ENCODE measurements at regions not wholly inside any gene's neighbourhood (a gene's known extent, or its start where the extent isn't known, plus 50 kb on each side); places are given as distances from the start of the nearest gene placed in this dataset.
"Not testable (repeated sequence)": the region's sequence is repeated elsewhere in the genome, so short reads cannot be mapped to it uniquely, and the experiment has no call there.

DNA sequence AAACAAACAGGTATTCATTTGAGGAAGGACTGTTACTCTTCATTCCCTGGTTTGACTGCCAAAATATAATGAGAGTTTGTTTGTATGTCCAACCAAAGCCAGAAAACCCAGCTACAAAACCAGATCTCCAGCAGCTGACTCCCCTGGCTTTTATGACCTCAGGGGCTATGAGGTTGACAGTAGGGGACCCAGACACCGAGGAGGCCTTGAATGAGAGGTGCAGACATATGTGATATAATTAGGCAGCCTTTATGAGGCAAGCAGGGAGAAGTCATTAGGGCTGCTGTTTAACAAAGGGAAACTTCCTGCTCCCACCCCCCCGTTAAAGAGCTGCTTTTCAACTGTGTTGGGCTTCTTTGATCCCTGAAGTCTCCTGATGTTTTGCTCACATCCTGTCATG is 236.7 kb downstream of the SLC4A3 start:
- Histone ChIP-seq H3K9ac (no peak overlapping the region), H3K27me3 (no peaks in the 10 kb centered on the region), H4K20me1 (no peaks in the 10 kb centered on the region), H3K4me3 (no peak overlapping the region), H3K36me3 (no peaks in the 10 kb centered on the region), H3K4me2 (peak overlapping the region in 7 of 11 experiments; percentile 3 to 65 (median 58); a peak in 10 of 22 replicates), H3K4me1 (peaks cover 0 to 27% (median 14%) of the 10 kb centered on the region in 10 experiments; a peak in 12 of 20 replicates), H3K9me3 (replicated peaks in 1 of 11) (peaks cover 5 to 30% (median 13%) of the 10 kb centered on the region in 11 experiments; a peak in 19 of 22 replicates), H3K27ac (no peak overlapping the region)
- no peak for TF ChIP-seq Cebpa-rat (IDR thresholded peaks at IDR 0.05)

DNA sequence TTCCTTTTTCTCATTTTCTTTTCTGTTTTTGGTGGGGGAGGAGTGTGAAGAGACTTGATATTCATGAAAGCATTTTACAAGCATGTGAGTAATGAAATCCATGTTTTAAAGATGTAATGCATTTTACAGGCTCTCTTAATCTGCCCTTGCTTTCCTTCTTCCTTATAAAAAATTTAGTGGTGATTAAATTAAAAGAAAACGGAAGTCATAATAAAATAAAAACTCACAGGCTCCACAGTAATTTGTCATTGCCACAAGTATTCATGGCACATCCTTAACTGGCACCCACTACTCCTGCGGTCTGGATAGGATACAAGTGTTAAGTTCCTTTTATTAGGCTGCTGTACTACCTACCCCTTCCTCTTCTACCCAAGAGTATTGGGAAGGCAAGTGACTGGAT is 241.2 kb downstream of the SLC4A3 start:
- Histone ChIP-seq H4K20me1 (no peaks in the 10 kb centered on the region), H3K36me3 (no peaks in the 10 kb centered on the region), H3K4me3 (no peak overlapping the region), H3K9ac (no peak overlapping the region), H3K27me3 (no peaks in the 10 kb centered on the region), H3K27ac (no peak overlapping the region), H3K9me3 (replicated peaks in 1 of 11) (peaks cover 13 to 38% (median 21%) of the 10 kb centered on the region in 11 experiments; a peak in 20 of 22 replicates), H3K4me2 (no peak overlapping the region), H3K4me1 (peaks cover 0 to 16% (median 5%) of the 10 kb centered on the region in 10 experiments; a peak in 11 of 20 replicates)
- TF ChIP-seq Cebpa-rat (IDR thresholded peaks at IDR 0.05), result no peak

DNA sequence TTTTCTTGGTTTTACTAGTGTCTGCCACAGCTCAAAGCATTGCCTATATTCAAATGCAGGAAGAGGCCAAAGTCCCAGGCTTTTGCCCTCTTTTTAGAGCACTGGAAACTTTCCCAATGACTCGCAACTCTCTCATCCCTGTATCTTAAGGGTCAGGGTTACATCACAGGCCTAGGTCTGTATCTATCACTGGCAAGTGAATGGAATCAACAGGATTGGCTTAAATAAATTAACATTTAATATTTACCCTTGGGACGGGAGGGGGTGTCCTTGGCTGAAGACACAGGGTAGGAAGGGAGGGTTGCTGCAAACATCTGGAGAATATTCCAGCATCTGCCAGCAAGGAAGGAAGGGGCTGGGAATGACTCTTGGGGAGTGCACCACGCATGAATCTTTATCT is 242.6 kb downstream of the SLC4A3 start:
- H3K27ac ChIP-seq, result no peak overlapping the region
- peaks cover 13 to 40% (median 19%) of the 10 kb centered on the region in 11 experiments; a peak in 20 of 22 replicates for H3K9me3 ChIP-seq (replicated peaks in 1 of 11)
- peaks cover 0 to 2% (median 0%) of the 10 kb centered on the region in 10 experiments; a peak in 2 of 20 replicates for H3K4me1 ChIP-seq
- H4K20me1 ChIP-seq, result no peaks in the 10 kb centered on the region
- no peaks in the 10 kb centered on the region for H3K27me3 ChIP-seq
- H3K4me2 ChIP-seq, result no peak overlapping the region
- no peaks in the 10 kb centered on the region for H3K36me3 ChIP-seq
- H3K4me3 ChIP-seq, result no peak overlapping the region
- TF ChIP-seq Cebpa-rat (IDR thresholded peaks at IDR 0.05), result no peak
- no peak overlapping the region for H3K9ac ChIP-seq

DNA sequence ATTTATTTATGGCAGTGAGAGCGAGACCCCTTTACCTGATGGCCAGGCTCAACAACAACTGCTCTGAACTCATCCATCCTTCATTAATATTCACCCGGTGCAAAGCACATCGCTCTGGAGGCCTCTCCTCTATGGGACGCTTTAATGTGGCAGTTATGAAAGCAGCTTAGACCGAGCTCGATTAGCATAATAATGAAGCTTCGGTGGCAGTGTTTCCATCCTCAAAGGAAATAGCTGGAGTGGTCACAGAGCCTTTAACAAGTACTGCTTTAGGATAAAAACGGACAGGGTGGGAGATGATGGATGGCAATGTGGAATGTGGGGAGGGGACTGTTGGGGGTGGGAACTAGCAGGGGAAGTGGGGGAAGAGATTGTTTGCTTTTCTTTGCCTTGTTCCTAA is 243.9 kb downstream of the SLC4A3 start:
- no peaks in the 10 kb centered on the region for H3K4me1 ChIP-seq

DNA sequence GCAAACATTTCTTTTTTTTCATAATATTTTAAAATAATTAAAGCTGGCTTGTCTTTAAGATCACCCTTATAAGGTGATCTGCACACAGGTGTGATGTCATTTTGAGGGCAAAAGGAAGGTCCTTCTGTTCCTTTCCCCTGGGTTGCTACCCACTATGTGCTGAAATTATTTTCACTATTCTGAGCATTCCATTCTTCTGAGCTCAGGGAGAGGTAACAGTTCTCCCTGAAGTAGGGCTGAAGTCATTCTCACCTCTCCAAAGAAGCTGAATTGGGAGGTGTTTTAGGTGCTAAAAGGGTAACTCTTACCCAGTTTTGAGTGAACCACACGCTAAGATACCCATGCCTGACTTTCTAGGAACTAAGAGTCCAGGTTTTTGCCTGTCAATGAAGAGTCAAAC is 247.6 kb downstream of the SLC4A3 start:
- Histone ChIP-seq H3K36me3 (no peaks in the 10 kb centered on the region), H3K4me1 (no peaks in the 10 kb centered on the region), H3K9ac (no peak overlapping the region), H3K27me3 (no peaks in the 10 kb centered on the region), H3K27ac (no peak overlapping the region), H3K4me2 (no peak overlapping the region), H4K20me1 (no peaks in the 10 kb centered on the region), H3K9me3 (replicated peaks in 1 of 11) (peaks cover 0 to 18% (median 3%) of the 10 kb centered on the region in 11 experiments; a peak in 7 of 22 replicates), H3K4me3 (no peak overlapping the region)
- TF ChIP-seq Cebpa-rat (IDR thresholded peaks at IDR 0.05), result no peak

More for the DNA sequence above, 243.9 kb downstream of the SLC4A3 start:
- Histone ChIP-seq H3K4me2 (no peak overlapping the region), H3K9me3 (replicated peaks in 1 of 11) (peaks cover 13 to 32% (median 16%) of the 10 kb centered on the region in 11 experiments; a peak in 20 of 22 replicates), H4K20me1 (no peaks in the 10 kb centered on the region), H3K4me3 (no peak overlapping the region), H3K36me3 (no peaks in the 10 kb centered on the region), H3K27me3 (no peaks in the 10 kb centered on the region), H3K9ac (no peak overlapping the region), H3K27ac (no peak overlapping the region)
- no peak for TF ChIP-seq Cebpa-rat (IDR thresholded peaks at IDR 0.05)

DNA sequence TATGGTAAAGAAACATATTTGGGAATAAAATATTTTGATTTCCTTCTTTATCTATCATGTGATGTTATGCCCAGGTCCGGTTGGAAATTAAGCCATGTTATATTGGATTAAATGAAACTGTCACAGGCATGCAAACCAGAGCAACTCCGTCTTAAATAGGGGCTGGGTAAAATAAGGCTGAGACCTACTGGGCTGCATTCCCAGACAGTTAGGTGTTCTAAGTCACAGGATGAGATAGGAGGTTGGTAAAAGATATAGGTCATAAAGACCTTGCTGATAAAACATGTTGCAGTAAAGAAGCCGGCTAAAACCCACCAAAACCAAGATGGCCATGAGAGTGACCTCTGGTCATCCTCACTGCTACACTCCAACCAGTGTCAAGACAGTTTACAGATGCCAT is 248.6 kb downstream of the SLC4A3 start:
- H3K4me1 ChIP-seq, H3K9ac ChIP-seq, H3K27me3 ChIP-seq, H3K4me3 ChIP-seq, H4K20me1 ChIP-seq, H3K36me3 ChIP-seq, H3K27ac ChIP-seq, H3K4me2 ChIP-seq: not testable (repeated sequence)
- peaks cover 0 to 10% (median 0%) of the 10 kb centered on the region in 11 experiments; a peak in 5 of 22 replicates for H3K9me3 ChIP-seq (replicated peaks in 1 of 11)

DNA sequence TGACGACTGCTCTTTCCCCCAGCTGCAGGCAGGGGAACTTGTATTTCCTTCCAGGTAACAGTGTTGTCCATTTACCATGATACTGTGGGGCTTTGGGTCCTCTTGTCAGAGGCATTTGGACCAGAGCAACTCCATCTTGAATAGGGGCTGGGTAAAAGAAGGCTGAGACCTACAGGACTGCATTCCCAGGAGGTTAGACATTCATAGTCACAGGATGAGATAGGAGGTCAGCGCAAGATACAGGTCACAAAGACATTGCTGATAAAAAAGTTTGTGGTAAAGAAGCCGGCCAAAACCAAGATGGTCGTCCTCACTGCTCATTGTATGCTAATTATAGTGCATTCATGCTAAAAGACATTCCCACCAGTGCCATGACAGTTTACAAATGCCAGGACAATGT is 249.5 kb downstream of the SLC4A3 start:
- Histone ChIP-seq H3K4me2 (no peak overlapping the region), H3K36me3 (no peaks in the 10 kb centered on the region), H3K9ac (no peak overlapping the region), H3K27me3 (no peaks in the 10 kb centered on the region), H3K27ac (no peak overlapping the region), H4K20me1 (no peaks in the 10 kb centered on the region), H3K4me1 (no peaks in the 10 kb centered on the region), H3K9me3 (replicated peaks in 1 of 11) (peaks cover 0 to 9% (median 0%) of the 10 kb centered on the region in 11 experiments; a peak in 5 of 22 replicates), H3K4me3 (no peak overlapping the region)
- TF ChIP-seq Cebpa-rat (IDR thresholded peaks at IDR 0.05), result no peak

DNA sequence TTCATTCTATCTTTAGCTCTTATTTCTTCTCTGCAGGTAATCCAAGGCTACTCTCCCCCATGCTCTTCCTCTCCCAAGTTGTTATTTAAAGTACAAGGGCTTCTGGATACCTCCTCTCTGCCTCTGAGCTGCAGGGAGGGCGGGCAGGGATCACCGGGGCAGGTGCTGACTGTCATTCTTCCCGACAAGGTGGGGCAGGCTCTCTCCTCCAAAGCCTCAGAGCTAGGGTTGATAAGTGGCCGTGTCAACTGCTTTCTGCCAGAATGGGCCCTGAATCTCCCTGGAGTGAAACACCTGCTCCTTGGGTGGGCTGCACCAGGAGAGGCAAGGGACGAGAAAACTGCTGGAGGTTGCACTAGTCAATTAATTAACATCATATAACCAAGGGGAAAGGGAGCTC is 250.3 kb downstream of the SLC4A3 start:
- no peak overlapping the region for H3K4me2 ChIP-seq
- H3K4me1 ChIP-seq, result no peaks in the 10 kb centered on the region
- peaks cover 0 to 9% (median 0%) of the 10 kb centered on the region in 11 experiments; a peak in 6 of 22 replicates for H3K9me3 ChIP-seq (replicated peaks in 1 of 11)
- H3K9ac ChIP-seq, result no peak overlapping the region
- H3K4me3 ChIP-seq, result no peak overlapping the region
- H3K27me3 ChIP-seq, result no peaks in the 10 kb centered on the region
- no peaks in the 10 kb centered on the region for H3K36me3 ChIP-seq
- no peak for TF ChIP-seq Cebpa-rat (IDR thresholded peaks at IDR 0.05)
- H4K20me1 ChIP-seq, result no peaks in the 10 kb centered on the region
- no peak overlapping the region for H3K27ac ChIP-seq

DNA sequence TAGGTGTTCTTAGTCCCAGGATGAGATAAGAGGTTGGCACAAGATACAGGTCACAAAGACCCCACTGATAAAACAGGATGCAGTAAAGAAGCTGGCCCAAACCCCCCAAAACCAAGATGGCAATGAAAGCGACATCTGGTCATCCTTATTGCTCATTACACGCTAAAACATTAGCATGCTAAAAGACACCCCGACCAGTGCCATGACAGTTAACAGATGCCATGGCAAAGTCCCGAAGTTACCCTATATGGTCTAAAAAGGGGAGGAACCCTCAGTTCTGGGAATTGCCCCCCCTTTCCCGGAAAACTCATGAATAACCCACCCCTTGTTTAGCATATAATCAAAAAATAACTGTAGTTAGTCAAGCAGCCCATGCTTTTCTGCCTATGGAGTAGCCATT is 251.1 kb downstream of the SLC4A3 start:
- no peaks in the 10 kb centered on the region for H4K20me1 ChIP-seq
- H3K27ac ChIP-seq, result no peak overlapping the region
- H3K4me1 ChIP-seq, result no peaks in the 10 kb centered on the region
- H3K36me3 ChIP-seq, result no peaks in the 10 kb centered on the region
- TF ChIP-seq Cebpa-rat (IDR thresholded peaks at IDR 0.05), result no peak
- peaks cover 0 to 7% (median 0%) of the 10 kb centered on the region in 11 experiments; a peak in 3 of 22 replicates for H3K9me3 ChIP-seq (replicated peaks in 1 of 11)
- H3K4me3 ChIP-seq, result no peak overlapping the region
- H3K9ac ChIP-seq, result no peak overlapping the region
- no peaks in the 10 kb centered on the region for H3K27me3 ChIP-seq
- H3K4me2 ChIP-seq, result no peak overlapping the region

DNA sequence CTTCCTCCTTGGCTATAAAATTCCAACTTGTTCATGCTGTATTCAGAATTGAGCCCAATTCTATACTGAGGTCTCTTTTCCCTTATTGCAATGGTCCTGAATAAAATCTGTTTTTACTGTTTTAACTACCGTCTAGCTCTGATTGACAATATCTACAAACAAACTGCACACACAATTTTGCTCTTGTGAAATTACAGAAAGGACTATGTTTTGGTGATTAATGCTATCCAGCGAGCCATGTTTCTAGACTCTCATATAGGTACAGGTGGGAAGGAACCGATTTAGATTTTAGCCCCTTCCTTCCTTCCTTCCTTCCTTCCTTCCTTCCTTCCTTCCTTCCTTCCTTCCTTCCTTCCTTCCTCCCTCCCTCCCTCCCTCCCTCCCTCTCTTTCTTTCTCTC is 254.4 kb downstream of the SLC4A3 start:
- TF ChIP-seq Cebpa-rat (IDR thresholded peaks at IDR 0.05), result no peak
- H3K9ac ChIP-seq, result no peak overlapping the region
- no peaks in the 10 kb centered on the region for H4K20me1 ChIP-seq
- no peak overlapping the region for H3K27ac ChIP-seq
- H3K9me3 ChIP-seq (replicated peaks in 1 of 11), result peaks cover 0 to under 1% (median 0%) of the 10 kb centered on the region in 11 experiments; a peak in 2 of 22 replicates
- H3K4me2 ChIP-seq, result no peak overlapping the region
- no peaks in the 10 kb centered on the region for H3K27me3 ChIP-seq
- H3K4me1 ChIP-seq, result no peaks in the 10 kb centered on the region; a peak in 1 of 20 replicates
- H3K36me3 ChIP-seq, result no peaks in the 10 kb centered on the region
- H3K4me3 ChIP-seq, result no peak overlapping the region
